Ammon's horn (tissue), 1 donor: ENCODE measurements at regions not wholly inside any gene's neighbourhood (a gene's known extent, or its start where the extent isn't known, plus 50 kb on each side); places are given as distances from the start of the nearest gene placed in this dataset.

Experiments
- DNase-seq: peaks from one replicate; pipeline ENCODE4 v3.0.0-alpha.2; 2016; ENCODE audit warnings: low spot score

- no peak for DNase-seq
Observed at GRCh38 chr1:104852151-104852550, 1102.5 kb downstream of the AMY1C start.

DNA sequence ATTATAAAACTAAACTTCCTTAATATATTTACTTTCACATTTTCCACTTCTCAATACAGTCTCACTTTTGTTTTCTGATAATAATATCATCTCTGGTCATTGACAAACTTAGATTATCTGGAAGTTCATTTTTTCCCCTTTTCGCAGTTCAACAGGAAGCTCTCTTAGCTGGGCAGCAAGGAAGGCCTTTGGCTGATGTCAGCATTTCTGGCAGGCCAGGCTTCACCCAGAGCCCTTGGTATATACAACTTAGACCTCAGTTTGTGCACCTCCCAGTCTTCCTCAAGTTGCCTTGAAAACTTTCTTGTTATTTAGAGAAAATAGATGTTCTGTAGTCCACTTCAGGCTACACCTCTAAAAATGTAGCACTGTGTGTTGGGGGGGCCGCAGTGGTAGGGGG, 1103.6 kb downstream of the AMY1C start:
- DNase-seq, result no peak

- no peak for DNase-seq
Observed at GRCh38 chr1:104854529-104854928, 1104.8 kb downstream of the AMY1C start.

DNA sequence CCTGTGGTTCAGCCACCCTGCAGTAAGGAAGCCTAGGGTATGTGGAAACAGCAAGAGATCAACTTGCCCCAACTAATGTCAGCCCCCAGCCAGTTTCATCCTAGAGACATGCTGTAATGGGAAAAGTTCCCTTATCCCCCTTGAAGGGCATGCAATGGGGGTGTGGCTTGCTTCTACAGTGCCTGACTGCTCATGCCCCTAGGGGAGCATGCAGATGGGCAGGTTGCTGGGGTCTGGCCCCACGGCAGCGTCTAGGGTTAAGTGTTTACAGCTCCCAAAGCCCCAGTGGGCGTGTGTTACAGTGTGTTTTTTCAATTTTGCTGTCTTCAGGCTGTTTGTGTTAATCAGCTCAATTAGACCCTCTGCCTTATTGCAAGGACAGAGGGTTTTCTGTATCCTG, 1105.9 kb downstream of the AMY1C start:
- DNase-seq, result no peak

DNA sequence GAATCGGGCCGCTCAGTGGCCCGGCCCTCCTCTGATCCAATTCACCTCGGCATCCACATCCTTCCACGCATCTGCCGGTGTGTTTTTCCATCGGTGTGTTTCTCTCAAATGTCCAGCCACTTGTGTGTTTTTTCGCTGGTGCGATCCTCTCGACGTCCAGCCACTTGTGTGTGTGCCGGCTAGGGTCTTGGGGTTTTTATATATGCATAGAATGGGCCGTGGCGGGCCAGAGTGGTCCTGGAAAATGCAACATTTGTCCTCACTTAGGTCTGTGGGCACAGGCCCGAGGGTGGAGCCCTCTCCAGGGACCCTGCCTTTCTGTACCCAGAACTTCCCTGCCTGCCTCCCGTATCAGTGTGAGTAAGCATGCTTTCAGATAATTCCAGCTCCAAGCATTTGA, 1106.4 kb downstream of the AMY1C start:
- DNase-seq, result no peak

DNA sequence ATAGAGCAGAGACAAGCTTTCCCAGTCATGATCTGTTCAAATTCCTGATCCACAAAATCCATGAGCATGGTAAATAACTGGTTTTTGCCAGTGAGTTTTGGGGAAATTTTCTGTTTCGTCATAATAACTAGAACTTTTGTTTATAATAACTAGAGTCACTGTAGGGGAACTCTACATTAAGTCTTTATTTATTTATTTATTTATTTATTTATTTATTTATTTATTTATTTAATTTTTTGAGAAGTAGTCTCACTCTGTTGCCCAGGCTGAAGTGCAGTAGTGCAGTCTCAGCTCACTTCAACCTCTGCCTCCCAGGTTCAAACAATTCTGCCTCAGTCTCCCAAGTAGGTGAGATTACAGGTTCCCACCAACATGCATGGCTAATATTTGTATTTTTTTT, 1106.8 kb downstream of the AMY1C start:
- no peak for DNase-seq

- DNase-seq, result no peak
Observed at GRCh38 chr1:104868794-104869193, 1119.1 kb downstream of the AMY1C start.

DNA sequence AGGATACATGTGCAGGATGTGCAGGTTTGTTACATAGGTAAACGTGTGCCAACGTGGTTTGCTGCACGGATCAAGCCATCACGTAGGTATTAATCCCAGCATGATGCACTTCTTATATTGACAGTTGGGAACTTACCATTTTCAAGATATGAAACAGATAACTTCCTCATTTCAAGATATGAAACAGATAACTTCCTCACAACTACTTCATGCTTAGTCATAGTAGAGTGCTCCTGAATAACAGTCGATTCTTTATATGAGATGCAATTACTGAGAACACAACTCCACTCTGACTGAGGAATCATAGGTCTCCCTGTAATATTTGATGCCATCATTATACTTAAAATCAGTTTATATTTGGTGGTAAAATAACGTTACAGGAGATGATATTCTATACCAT, 1124.3 kb downstream of the AMY1C start:
- DNase-seq, result no peak

- no peak for DNase-seq
Observed at GRCh38 chr1:104878203-104878909, 1128.7 kb downstream of the AMY1C start.

DNA sequence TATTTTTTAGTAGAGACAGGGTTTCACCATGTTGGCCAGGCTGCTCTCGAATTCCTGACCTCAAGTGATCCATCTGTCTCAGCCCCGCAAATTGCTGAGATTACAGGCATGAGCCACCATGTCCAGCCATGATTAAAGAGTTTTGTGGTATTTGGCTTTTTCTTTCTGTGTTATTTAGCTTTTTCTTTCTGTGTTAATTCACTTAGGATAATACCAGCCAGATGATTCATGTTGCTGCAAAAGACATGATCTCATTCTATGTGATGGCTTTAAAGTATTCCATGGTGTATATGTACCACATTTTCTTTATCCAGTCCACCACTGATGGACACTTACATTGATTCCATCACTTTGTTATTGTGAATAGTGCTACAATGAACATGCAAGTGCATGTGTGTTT, 1135.2 kb downstream of the AMY1C start:
- no peak for DNase-seq

GRCh38 chr1:104905322-104905721, 1155.6 kb downstream of the AMY1C start:
- no peak for DNase-seq

DNA sequence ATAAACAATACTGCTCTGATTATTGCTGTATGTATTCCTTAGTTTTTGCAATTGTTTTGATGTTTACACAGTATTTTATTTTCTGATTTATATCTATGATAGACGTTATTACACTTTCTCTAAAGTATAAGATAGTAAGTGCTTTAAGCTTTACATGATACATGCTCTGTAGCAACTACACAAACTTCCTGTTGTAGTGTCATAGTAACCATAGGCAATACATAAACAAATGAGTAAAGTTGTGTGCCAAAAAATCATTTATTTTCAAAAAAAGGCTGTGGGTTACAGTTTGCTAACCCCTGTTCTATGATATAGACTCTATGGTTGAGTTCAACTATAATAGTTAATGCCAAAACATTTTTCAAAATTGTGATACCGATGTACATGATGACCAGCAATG, 1156.4 kb downstream of the AMY1C start:
- DNase-seq, result no peak

DNA sequence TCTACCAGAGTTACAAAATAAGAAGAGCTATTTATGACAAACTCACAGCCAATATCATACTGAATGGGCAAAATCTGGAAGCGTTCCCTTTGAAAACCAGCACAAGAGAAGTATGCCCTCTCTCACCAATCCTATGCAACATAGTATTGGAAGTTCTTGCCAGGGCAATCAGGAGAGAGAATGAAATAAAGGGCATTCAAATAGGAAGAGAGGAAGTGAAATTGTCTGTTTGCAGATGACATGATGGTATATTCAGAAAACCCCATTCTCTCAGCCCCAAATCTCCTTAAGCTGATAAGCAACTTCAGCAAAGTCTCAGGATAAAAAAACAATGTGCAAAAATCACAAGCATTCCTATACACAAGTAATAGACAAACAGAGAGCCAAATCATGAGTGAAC, 1169.5 kb downstream of the AMY1C start:
- no peak for DNase-seq

DNA sequence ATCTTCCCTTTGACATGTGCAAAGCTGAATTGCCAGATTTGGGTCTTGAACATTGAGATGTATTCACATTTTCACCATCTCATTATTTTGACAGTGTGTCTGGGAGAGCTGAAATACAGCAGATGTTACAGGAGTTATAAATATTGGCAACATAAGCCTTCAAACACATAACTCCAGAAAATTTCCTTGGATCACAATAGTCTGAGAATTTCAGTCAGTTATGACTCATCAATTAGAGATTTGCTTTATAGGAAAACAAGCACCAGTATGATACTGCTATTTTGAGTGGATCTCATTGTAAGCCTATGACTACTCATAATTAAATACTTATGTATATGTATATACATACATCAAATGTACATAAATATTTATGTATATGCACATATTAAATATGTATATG, 1171.8 kb downstream of the AMY1C start:
- no peak for DNase-seq

DNA sequence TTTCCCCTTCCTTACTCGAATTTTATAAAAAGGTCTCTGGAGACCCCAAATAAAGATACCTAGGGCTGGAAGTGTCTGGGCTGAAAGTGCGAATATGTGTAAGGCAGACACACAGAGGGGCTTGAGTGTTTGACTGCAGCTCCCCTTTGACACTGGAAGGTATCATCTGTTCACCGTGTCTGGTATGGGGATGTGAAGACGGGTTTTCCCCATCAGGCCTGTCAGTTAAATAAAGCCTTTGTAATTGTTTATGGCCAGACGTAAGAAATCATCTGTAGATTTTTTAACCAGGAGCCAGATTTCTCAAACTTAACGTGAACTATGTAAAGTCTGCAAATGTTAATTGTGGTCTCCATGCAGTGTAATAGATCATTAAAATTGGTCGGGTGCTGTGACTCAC, 1173.4 kb downstream of the AMY1C start:
- DNase-seq, result no peak

- no peak for DNase-seq
Observed at GRCh38 chr1:104929280-104929679, 1179.6 kb downstream of the AMY1C start.

- no peak for DNase-seq
Observed at GRCh38 chr1:104932030-104932915, 1182.6 kb downstream of the AMY1C start.

DNA sequence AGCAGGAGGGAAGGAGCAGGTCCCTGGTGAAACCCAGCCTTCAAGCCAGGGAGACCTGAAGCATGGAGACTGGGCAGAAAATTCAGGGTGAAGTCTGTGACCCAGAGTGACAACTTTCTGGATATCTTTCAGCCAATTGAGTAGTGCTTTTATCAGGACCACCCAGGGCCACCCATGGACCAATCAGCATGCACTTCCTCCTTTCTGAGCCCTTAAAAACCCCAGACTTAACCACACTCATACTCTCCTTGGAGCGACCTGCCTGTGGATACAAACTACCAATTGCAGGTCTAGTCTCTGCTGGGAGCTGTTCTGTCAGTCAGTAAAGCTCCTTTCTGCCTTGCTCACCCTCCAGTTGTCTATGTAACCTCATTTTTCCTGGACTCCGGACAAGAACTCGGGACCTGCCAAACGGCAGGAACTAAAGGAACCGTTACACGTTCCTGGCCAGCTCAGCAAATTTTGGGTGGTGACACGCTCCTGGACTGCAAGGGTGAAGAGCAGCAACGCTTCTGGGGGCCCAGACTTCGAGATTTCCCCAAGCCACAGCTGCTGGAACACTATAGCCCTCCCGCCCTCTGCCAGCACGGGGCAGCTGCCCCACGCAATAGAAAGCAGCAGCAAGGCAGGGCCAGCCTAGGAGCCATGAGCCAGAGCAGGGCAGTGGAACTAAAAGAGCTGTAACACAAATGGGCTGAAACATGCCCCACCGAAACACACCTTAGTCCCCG, 1183.4 kb downstream of the AMY1C start:
- DNase-seq, result no peak

DNA sequence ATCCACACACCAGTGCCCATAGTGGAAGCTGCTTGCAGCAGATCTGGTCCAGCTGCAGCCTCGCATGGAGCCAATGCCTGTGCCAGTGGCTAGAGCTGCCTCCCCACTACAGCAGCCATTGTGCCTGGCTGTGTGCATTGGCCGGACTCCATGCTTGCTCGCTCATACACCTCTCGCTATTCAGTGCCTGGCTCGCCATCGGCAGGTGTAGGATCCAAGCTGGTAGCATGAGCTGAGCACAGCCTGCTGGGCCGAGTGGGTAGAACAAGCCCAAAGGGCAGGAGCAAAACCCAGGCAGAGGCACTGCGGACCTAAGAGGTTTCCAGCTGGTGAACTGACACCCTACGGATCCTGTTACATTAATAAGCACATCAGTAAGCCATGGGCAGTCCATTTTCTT, 1184.1 kb downstream of the AMY1C start:
- no peak for DNase-seq

DNA sequence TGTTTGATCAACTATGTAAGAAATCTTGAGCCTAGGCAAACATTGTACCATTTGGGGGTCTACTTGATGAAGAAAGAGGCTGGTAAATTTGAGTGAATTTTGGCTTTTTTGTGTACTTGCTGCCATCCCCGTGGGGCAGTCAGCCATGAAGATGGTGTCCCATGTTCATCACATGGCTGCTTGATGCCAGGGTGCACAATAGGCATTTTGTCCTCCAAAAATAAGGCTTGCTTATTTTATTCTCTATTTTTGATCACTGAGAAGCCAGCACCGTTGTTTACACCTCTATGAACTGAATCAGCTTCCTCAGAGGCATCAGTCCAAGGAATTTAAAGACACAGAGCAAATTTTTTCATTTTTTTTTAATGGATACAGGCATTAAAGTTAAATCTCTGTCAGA, 1195.7 kb downstream of the AMY1C start:
- DNase-seq, result no peak

DNA sequence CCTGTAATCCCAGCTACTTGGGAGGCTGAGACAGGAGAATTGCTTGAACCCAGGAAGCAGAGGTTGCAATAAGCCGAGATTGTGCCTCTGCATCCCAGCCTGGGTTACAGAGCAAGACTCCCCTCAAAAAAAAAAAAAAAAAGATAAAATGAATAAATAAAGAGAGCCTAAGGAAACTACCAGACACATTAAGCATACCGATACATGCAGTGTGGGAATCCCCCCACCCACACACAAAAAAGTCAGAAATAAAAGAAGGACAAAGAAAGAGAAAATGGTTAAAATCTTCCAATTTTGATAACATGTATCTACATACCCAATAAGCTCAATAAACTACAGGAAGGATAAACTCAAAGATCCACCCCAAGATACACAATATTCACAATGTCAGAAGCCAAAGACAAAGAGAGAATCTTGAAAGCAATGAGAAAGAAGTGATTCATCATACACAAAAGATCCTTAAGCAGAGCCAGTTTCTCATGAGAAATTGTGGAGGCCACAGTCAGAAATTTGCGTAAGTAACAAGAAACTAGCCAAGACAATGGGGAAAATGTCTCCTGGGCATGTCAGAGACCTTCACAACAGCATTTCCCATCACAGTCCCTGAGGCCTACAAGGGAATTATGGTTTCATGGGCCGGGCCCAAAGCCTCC, 1197.0 kb downstream of the AMY1C start:
- DNase-seq, result no peak

DNA sequence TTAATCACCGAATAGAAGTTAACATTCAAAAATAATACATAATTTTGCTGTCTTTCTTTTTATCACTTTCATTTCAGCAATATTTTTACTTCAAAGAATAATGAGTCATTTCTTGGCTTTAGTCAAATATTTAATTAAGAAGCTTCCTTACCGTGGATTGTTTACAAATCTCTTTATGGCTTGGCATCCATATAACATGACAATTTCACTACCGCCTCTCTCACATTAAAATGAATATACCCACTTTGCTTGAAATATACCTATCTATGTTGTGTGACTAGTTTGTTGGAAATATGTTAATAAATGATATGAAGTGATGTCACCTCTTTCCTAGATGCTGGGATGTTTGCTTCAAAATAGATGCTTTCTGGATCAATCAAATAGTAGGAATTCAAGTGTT, 1203.9 kb downstream of the AMY1C start:
- DNase-seq, result no peak
